HCT116 (cell line): ENCODE measurements at regions not wholly inside any gene's neighbourhood (a gene's known extent, or its start where the extent isn't known, plus 50 kb on each side); places are given as distances from the start of the nearest gene placed in this dataset.

ENCODE experiments used
- ATAC-seq: fragments of 200-7000 bp; cut with Tn5 transposase; 2 replicates; pipeline ENCODE4 v1.9.1; 2020; ENCODE audit warnings: mild to moderate bottlenecking, moderate library complexity
- BruUV-seq: library from RNA; stranded (reverse); fragments of 400-500 nt; replicated peaks from 2 replicates; lab custom pipeline; 2021; lab: Mats Ljungman, UMichigan
- CTCF ChIA-PET: fragments of 300-600 bp; sonication (Branson Sonifier 250); formaldehyde crosslinking; loops from one replicate; lab custom pipeline; 2021; ENCODE audit warnings: antibody characterized with exemption; lab: Charles Lee
- POLR2A ChIA-PET: fragments of 300-600, 350-600 bp; sonication (Branson Sonifier 250); formaldehyde crosslinking; loops from one replicate; lab custom pipeline; 2021; ENCODE audit warnings: antibody characterized with exemption; lab: Charles Lee
- RAD21 ChIA-PET, 2 experiments: fragments of 300-600 bp; sonication (Branson Sonifier 250); formaldehyde crosslinking; loops; one replicate each; lab custom pipeline; 2023; ENCODE audit warnings: low total read pairs in 2 of 2; ENCODE audit not compliant: uncharacterized antibody in 2 of 2, unreplicated experiment in 2 of 2, low non-redundant PET in 1 of 2; lab: Charles Lee
- DNase-seq: peaks from one replicate; pipeline ENCODE4 v3.0.0-alpha.2; 2010; ENCODE audit warnings: low read depth, low spot score
- H2AFZ ChIP-seq: fragments of 200-600 bp; shearing (Covaris generic), sonication (generic); 2 replicates; pipeline ENCODE4 v1.6.1; 2017; ENCODE audit warnings: low read depth, mixed run types, mixed read lengths, antibody characterized with exemption, low read length; ENCODE audit not compliant: poor library complexity, severe bottlenecking
- H3K27ac ChIP-seq: 2 replicates; pipeline ENCODE4 v1.5.1; 2012; ENCODE audit warnings: low read depth, low read length
- H3K27me3 ChIP-seq: fragments of 200-600 bp; sonication (generic); 2 replicates; pipeline ENCODE4 v1.6.1; 2016; ENCODE audit warnings: mixed run types, low read length, mixed read lengths; ENCODE audit not compliant: insufficient read depth
- H3K36me3 ChIP-seq, 2 experiments: fragments of 200-500 bp in 1 of 2; fragments of 200-600 bp in 1 of 2; sonication (Bioruptor generic) in 1 of 2; sonication (generic) in 1 of 2; 2 replicates each; pipeline versions ENCODE4 v1.5.1 to v1.6.1; 2014 to 2016; ENCODE audit warnings: low read length in 2 of 2, inconsistent platforms in 1 of 2, mixed read lengths in 1 of 2, mixed run types in 1 of 2; ENCODE audit not compliant: insufficient read depth in 2 of 2, control insufficient read depth in 1 of 2
- H3K4me1 ChIP-seq, 2 experiments: fragments of 200-600 bp in 1 of 2; sonication (generic) in 1 of 2; 2 replicates each; pipeline versions ENCODE4 v1.5.1 to v1.6.1; 2012 to 2017; ENCODE audit warnings: low read length in 2 of 2, inconsistent platforms in 1 of 2, mild to moderate bottlenecking in 1 of 2, mixed read lengths in 1 of 2, mixed run types in 1 of 2, moderate library complexity in 1 of 2; ENCODE audit not compliant: insufficient read depth in 2 of 2, control insufficient read depth in 1 of 2
- H3K4me2 ChIP-seq: fragments of 200-600 bp; sonication (generic); 2 replicates; pipeline ENCODE4 v1.6.1; 2017; ENCODE audit warnings: mixed run types, low read length, mixed read lengths
- H3K4me3 ChIP-seq, 2 experiments: fragments of 200-600 bp in 1 of 2; sonication (generic) in 1 of 2; replicated peaks in 1 of 2; 2 replicates each; pipeline ENCODE4 v1.5.1; 2011 to 2016; ENCODE audit warnings: low read length in 2 of 2, control low read depth in 1 of 2, low read depth in 1 of 2, mild to moderate bottlenecking in 1 of 2, mixed read lengths in 1 of 2, mixed run types in 1 of 2
- H3K79me2 ChIP-seq: fragments of 200-600 bp; sonication (generic); 2 replicates; pipeline ENCODE4 v1.6.1; 2017; ENCODE audit warnings: mild to moderate bottlenecking, mixed run types, low read length, moderate library complexity, mixed read lengths; ENCODE audit not compliant: insufficient read depth
- H3K9ac ChIP-seq: fragments of 200-600 bp; sonication (generic); 2 replicates; pipeline ENCODE4 v1.6.1; 2016; ENCODE audit warnings: low read length, mixed read lengths
- H3K9me2 ChIP-seq: fragments of 200-600 bp; sonication (generic), shearing (Covaris generic); 2 replicates; pipeline ENCODE4 v1.6.1; 2017; ENCODE audit warnings: mixed run types, mild to moderate bottlenecking, moderate library complexity; ENCODE audit not compliant: insufficient read depth
- H3K9me3 ChIP-seq, 2 experiments: fragments of 200-500 bp in 1 of 2; fragments of 200-600 bp in 1 of 2; sonication (Bioruptor generic) in 1 of 2; sonication (generic) in 1 of 2; 2 replicates each; pipeline ENCODE4 v1.6.1; 2014 to 2017; ENCODE audit warnings: low read length in 2 of 2, mixed read lengths in 2 of 2, inconsistent platforms in 1 of 2, low read depth in 1 of 2, mild to moderate bottlenecking in 1 of 2, mixed run types in 1 of 2, moderate library complexity in 1 of 2; ENCODE audit not compliant: control insufficient read depth in 1 of 2, insufficient read depth in 1 of 2
- H4K20me1 ChIP-seq: fragments of 200-600 bp; sonication (generic), shearing (Covaris generic); 2 replicates; pipeline ENCODE4 v1.6.1; 2017; ENCODE audit warnings: mixed run types, mild to moderate bottlenecking, moderate library complexity; ENCODE audit not compliant: insufficient read depth
- CBX3 ChIP-seq: IDR thresholded peaks from 2 replicates; pipeline ENCODE4 v1.6.1; 2012; ENCODE audit warnings: low read depth
- CEBPB ChIP-seq: IDR thresholded peaks from 2 replicates; pipeline ENCODE4 v1.6.1; 2012; ENCODE audit warnings: low read depth
- EGR1 ChIP-seq: IDR thresholded peaks from 2 replicates; pipeline ENCODE4 v1.6.1; 2012; ENCODE audit warnings: low read depth
- FOSL1 ChIP-seq: IDR thresholded peaks from 2 replicates; pipeline ENCODE4 v1.6.1; 2012; ENCODE audit warnings: low read depth
- RAD21 ChIP-seq: IDR thresholded peaks from 2 replicates; pipeline ENCODE4 v1.6.1; 2012; ENCODE audit warnings: low read depth, mild to moderate bottlenecking
- SRF ChIP-seq: IDR thresholded peaks from 2 replicates; pipeline ENCODE4 v1.6.1; 2012; ENCODE audit warnings: low read depth
- YY1 ChIP-seq: IDR thresholded peaks from 2 replicates; pipeline ENCODE4 v1.6.1; 2011; ENCODE audit warnings: low read length, low read depth, moderate library complexity, mild to moderate bottlenecking; ENCODE audit not compliant: insufficient replicate concordance; ENCODE audit errors: extremely low read depth
- intact Hi-C: fragments of 100-400 bp; cut with micrococcal nuclease; formaldehyde crosslinking; loops from 2 replicates; pipeline ENCODE4 v1.10.0; 2022
- TF ChIP-seq, protein P1 (sequence below): IDR thresholded peaks from 2 replicates; pipeline ENCODE4 v1.6.1; 2012; ENCODE audit warnings: low read depth
- TF ChIP-seq, protein P2 (sequence below): IDR thresholded peaks from 2 replicates; pipeline ENCODE4 v1.6.1; 2012
- TF ChIP-seq, protein P3 (sequence below): IDR thresholded peaks from 2 replicates; pipeline ENCODE4 v1.6.1; 2012

DNA sequence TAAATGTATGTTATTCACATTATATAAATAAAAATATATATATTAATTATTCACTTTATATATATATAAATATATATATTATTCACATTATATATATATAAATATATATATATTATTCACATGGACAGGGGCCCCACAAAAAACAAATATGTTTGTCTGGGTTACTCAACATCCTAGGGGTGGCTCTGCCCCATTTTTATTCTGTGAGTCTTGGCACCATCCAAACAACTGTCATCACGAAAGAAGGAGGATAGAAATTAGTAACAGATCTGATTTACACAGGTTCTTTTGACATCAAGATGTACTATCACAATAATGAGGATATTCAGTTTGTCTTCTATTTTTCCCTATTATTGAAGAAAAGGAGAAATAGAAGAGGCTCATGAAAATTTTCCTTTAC is 187.3 kb downstream of the GPX5 start (continued):
- no peak for TF ChIP-seq SRF

DNA sequence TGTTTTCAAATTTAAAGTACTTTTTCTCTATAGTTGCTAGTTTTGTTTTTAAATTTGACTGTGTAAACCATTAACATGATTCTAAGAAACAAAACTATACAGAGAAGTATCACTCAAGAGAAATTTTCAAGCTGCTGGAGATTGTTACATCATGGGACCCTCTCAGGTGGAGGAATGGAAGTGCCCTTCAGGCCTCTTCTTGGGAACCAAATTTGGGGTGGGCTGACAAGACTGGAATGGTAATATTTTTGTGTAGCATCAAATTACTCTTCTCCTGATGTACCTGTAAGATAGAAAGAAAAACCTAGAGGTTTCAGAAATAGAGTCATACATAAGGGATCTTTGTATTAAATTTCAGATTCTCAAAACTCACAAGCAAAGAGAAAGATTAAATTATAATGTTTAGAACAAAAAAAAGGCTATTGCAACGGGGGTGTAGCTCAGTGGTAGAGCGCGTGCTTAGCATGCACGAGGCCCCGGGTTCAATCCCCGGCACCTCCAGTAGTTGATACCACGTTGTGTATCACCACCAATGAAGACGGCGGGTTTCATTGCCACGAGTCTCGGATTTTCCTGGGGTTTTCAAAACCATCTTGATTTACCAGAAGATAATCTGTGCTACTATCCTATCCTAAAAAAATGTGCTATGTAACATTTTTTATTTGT is 193.7 kb downstream of the GPX5 start:
- no TSS peak for BruUV-seq
- no peak overlapping the region for H3K4me2 ChIP-seq
- no peak overlapping the region for H3K27ac ChIP-seq
- ChIA-PET POLR2A (no interaction called here), CTCF (interaction anchor here (0.6 kb wide), 1 partner anchor 23 kb away, joined by 3 read pairs; no protein-coding TSS in a partner anchor), RAD21 (no interaction called here)
- H3K9ac ChIP-seq, result no peak overlapping the region
- no peaks in the 10 kb centered on the region for H3K9me2 ChIP-seq
- intact Hi-C loops, result no loop called here
- peak; percentile 75 for TF ChIP-seq CEBPB
- TF ChIP-seq CBX3, result peak; percentile 97
- TF ChIP-seq, protein P1, sequence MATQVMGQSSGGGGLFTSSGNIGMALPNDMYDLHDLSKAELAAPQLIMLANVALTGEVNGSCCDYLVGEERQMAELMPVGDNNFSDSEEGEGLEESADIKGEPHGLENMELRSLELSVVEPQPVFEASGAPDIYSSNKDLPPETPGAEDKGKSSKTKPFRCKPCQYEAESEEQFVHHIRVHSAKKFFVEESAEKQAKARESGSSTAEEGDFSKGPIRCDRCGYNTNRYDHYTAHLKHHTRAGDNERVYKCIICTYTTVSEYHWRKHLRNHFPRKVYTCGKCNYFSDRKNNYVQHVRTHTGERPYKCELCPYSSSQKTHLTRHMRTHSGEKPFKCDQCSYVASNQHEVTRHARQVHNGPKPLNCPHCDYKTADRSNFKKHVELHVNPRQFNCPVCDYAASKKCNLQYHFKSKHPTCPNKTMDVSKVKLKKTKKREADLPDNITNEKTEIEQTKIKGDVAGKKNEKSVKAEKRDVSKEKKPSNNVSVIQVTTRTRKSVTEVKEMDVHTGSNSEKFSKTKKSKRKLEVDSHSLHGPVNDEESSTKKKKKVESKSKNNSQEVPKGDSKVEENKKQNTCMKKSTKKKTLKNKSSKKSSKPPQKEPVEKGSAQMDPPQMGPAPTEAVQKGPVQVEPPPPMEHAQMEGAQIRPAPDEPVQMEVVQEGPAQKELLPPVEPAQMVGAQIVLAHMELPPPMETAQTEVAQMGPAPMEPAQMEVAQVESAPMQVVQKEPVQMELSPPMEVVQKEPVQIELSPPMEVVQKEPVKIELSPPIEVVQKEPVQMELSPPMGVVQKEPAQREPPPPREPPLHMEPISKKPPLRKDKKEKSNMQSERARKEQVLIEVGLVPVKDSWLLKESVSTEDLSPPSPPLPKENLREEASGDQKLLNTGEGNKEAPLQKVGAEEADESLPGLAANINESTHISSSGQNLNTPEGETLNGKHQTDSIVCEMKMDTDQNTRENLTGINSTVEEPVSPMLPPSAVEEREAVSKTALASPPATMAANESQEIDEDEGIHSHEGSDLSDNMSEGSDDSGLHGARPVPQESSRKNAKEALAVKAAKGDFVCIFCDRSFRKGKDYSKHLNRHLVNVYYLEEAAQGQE, result no peak
- TF ChIP-seq YY1, result no peak
- TF ChIP-seq, protein P2, sequence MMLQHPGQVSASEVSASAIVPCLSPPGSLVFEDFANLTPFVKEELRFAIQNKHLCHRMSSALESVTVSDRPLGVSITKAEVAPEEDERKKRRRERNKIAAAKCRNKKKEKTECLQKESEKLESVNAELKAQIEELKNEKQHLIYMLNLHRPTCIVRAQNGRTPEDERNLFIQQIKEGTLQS, result peak; percentile 88
- TF ChIP-seq, protein P3, sequence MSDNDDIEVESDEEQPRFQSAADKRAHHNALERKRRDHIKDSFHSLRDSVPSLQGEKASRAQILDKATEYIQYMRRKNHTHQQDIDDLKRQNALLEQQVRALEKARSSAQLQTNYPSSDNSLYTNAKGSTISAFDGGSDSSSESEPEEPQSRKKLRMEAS, result peak; percentile 84
- peak; percentile 16; the same call in 1 of the 2 replicates for TF ChIP-seq FOSL1
- no peak for TF ChIP-seq RAD21
- 0 out of 2 replicates have a peak, but pooled peaks have one; percentile 50 for TF ChIP-seq EGR1
- ATAC-seq (peak; percentile 97), DNase-seq (peak; percentile 67)
- H3K4me1 ChIP-seq, result no peaks in the 10 kb centered on the region
- H3K27me3 ChIP-seq, result no peaks in the 10 kb centered on the region
- no peaks in the 10 kb centered on the region for H3K9me3 ChIP-seq
- no peaks in the 10 kb centered on the region for H4K20me1 ChIP-seq
- H3K36me3 ChIP-seq, result no peaks in the 10 kb centered on the region
- H3K4me3 ChIP-seq, result no peak overlapping the region
- peak overlapping the region; percentile 69 for H2AFZ ChIP-seq
- H3K79me2 ChIP-seq, result no peaks in the 10 kb centered on the region
